Neural cell (in vitro differentiated cells): ENCODE measurements at regions not wholly inside any gene's neighbourhood (a gene's known extent, or its start where the extent isn't known, plus 50 kb on each side); places are given as distances from the start of the nearest gene placed in this dataset.
A peak's percentile ranks its signal among the peaks of the same experiment; 100 is the strongest.

ENCODE experiments used
- H2AFZ ChIP-seq: fragments of 200-600, 300-800 bp; sonication (generic), shearing (Covaris generic); 2 replicates; pipeline ENCODE4 v1.6.0; 2014; ENCODE audit warnings: low read depth, mild to moderate bottlenecking, antibody characterized with exemption, low read length, moderate library complexity
- H3F3A ChIP-seq: fragments of 200-600 bp; shearing (Covaris generic); 2 replicates; pipeline ENCODE4 v1.6.1; 2016; ENCODE audit warnings: mild to moderate bottlenecking, moderate library complexity, mixed read lengths, antibody characterized with exemption, low read length; ENCODE audit not compliant: insufficient read depth, poor library complexity, severe bottlenecking
- H3K27ac ChIP-seq: fragments of 200-600, 300-800 bp; sonication (generic), shearing (Covaris generic); 2 replicates; pipeline ENCODE4 v1.5.1; 2014; ENCODE audit warnings: mild to moderate bottlenecking, low read length, moderate library complexity
- H3K27me3 ChIP-seq: fragments of 300-800, 200-600 bp; sonication (generic), shearing (Covaris generic); 2 replicates; pipeline ENCODE4 v1.6.0; 2014; ENCODE audit warnings: mild to moderate bottlenecking, low read depth, low read length, moderate library complexity; ENCODE audit not compliant: insufficient read depth
- H3K36me3 ChIP-seq: fragments of 300-800, 200-600 bp; sonication (generic), shearing (Covaris generic); 2 replicates; pipeline ENCODE4 v1.5.1; 2014; ENCODE audit warnings: mild to moderate bottlenecking, antibody characterized with exemption, low read length, moderate library complexity; ENCODE audit not compliant: insufficient read depth
- H3K4me2 ChIP-seq: fragments of 300-800, 200-600 bp; sonication (generic), shearing (Covaris generic); 2 replicates; pipeline ENCODE4 v1.6.0; 2014; ENCODE audit warnings: mild to moderate bottlenecking, low read length
- H3K4me3 ChIP-seq: fragments of 300-800, 200-600 bp; sonication (generic), shearing (Covaris generic); 2 replicates; pipeline ENCODE4 v1.5.1; 2014; ENCODE audit warnings: mild to moderate bottlenecking, low read length, moderate library complexity
- H3K79me2 ChIP-seq: fragments of 200-600 bp; shearing (Covaris generic); replicated peaks from 2 replicates; pipeline ENCODE4 v1.6.0; 2014; ENCODE audit warnings: mild to moderate bottlenecking, low read length, moderate library complexity; ENCODE audit not compliant: insufficient read depth
- H3K9ac ChIP-seq: fragments of 300-800, 200-600 bp; sonication (generic), shearing (Covaris generic); 2 replicates; pipeline ENCODE4 v1.6.1; 2016; ENCODE audit warnings: mild to moderate bottlenecking, low read length, mixed read lengths
- H3K9me2 ChIP-seq: fragments of 200-600 bp; shearing (Covaris generic); 2 replicates; pipeline ENCODE4 v1.6.1; 2016; ENCODE audit warnings: mild to moderate bottlenecking, low read length, mixed read lengths; ENCODE audit not compliant: insufficient read depth
- H3K9me3 ChIP-seq: fragments of 200-600, 300-800 bp; sonication (generic), shearing (Covaris generic); 2 replicates; pipeline ENCODE4 v1.6.1; 2016; ENCODE audit warnings: mild to moderate bottlenecking, mixed run types, low read length, moderate library complexity, mixed read lengths
- H4K20me1 ChIP-seq: fragments of 200-600 bp; shearing (Covaris generic); 2 replicates; pipeline ENCODE4 v1.6.1; 2016; ENCODE audit warnings: mild to moderate bottlenecking, mixed run types; ENCODE audit not compliant: insufficient read depth
- CTCF ChIP-seq: fragments of 450-650 bp; IDR thresholded peaks from 2 replicates; pipeline ENCODE4 v1.5.1; 2014; ENCODE audit warnings: antibody characterized with exemption, mild to moderate bottlenecking, moderate library complexity; ENCODE audit not compliant: poor library complexity, severe bottlenecking
- EP300 ChIP-seq: fragments of 450-650 bp; conservative IDR thresholded peaks from 2 replicates; pipeline ENCODE4 v1.6.1; 2014; ENCODE audit warnings: antibody characterized with exemption, mild to moderate bottlenecking, moderate library complexity; ENCODE audit not compliant: poor library complexity, severe bottlenecking
- EZH2 ChIP-seq: fragments of 200-600, 300-800 bp; shearing (Covaris generic), sonication (generic); IDR thresholded peaks from 2 replicates; pipeline ENCODE4 v1.6.1; 2014; ENCODE audit warnings: antibody characterized with exemption, low read length, borderline replicate concordance, mild to moderate bottlenecking; ENCODE audit not compliant: insufficient read depth, poor library complexity, severe bottlenecking
- MXI1 ChIP-seq: fragments of 450-650 bp; conservative IDR thresholded peaks from 2 replicates; pipeline ENCODE4 v1.6.1; 2014; ENCODE audit warnings: antibody characterized with exemption, mild to moderate bottlenecking; ENCODE audit not compliant: poor library complexity, severe bottlenecking
- POLR2AphosphoS5 ChIP-seq: IDR thresholded peaks from 2 replicates; pipeline ENCODE4 v1.6.1; 2012
- RAD21 ChIP-seq: fragments of 450-650 bp; conservative IDR thresholded peaks from 2 replicates; pipeline ENCODE4 v1.6.1; 2014; ENCODE audit warnings: antibody characterized with exemption, mild to moderate bottlenecking, moderate library complexity
- REST ChIP-seq: IDR thresholded peaks from 2 replicates; pipeline ENCODE4 v1.6.1; 2012; ENCODE audit warnings: borderline replicate concordance
- SMC3 ChIP-seq: fragments of 450-650 bp; conservative IDR thresholded peaks from 2 replicates; pipeline ENCODE4 v1.6.1; 2014; ENCODE audit warnings: antibody characterized with exemption, mild to moderate bottlenecking, moderate library complexity; ENCODE audit not compliant: poor library complexity
- TAF1 ChIP-seq: IDR thresholded peaks from 2 replicates; pipeline ENCODE4 v1.6.1; 2012; ENCODE audit warnings: low read depth

- no peaks in the 10 kb centered on the region for H3K27me3 ChIP-seq
- no peak for TF ChIP-seq EZH2
- no peak for TF ChIP-seq POLR2AphosphoS5
- TF ChIP-seq EP300 = no peak
- no peak for TF ChIP-seq MXI1
- no peak for TF ChIP-seq TAF1
- no peak for TF ChIP-seq RAD21
- no peak for TF ChIP-seq CTCF
- TF ChIP-seq SMC3 = no peak
- no peaks in the 10 kb centered on the region for H4K20me1 ChIP-seq
- H3K79me2 ChIP-seq = no peaks in the 10 kb centered on the region
- H3K4me3 ChIP-seq = no peak overlapping the region
- no peak overlapping the region for H2AFZ ChIP-seq
- no peak overlapping the region for H3K9ac ChIP-seq
- H3K27ac ChIP-seq = no peak overlapping the region
- H3K9me3 ChIP-seq = no peaks in the 10 kb centered on the region
- H3K9me2 ChIP-seq = no peaks in the 10 kb centered on the region
- H3K4me2 ChIP-seq = no peak overlapping the region
- H3K36me3 ChIP-seq = no peaks in the 10 kb centered on the region
- H3F3A ChIP-seq = no peaks in the 10 kb centered on the region
Observed at GRCh38 chr5:112685386-112685785, 52.3 kb upstream of the APC start.

GRCh38 chr5:112685931-112686330, 51.8 kb upstream of the APC start:
- H3K4me2 ChIP-seq = no peak overlapping the region
- H3K9me2 ChIP-seq = no peaks in the 10 kb centered on the region
- H3F3A ChIP-seq = no peaks in the 10 kb centered on the region
- TF ChIP-seq POLR2AphosphoS5 = no peak
- no peak overlapping the region for H2AFZ ChIP-seq
- H3K36me3 ChIP-seq = no peaks in the 10 kb centered on the region
- no peaks in the 10 kb centered on the region for H3K79me2 ChIP-seq
- no peak overlapping the region for H3K4me3 ChIP-seq
- no peaks in the 10 kb centered on the region for H3K27me3 ChIP-seq
- no peak overlapping the region for H3K9ac ChIP-seq
- H4K20me1 ChIP-seq = no peaks in the 10 kb centered on the region
- no peaks in the 10 kb centered on the region for H3K9me3 ChIP-seq
- no peak overlapping the region for H3K27ac ChIP-seq

- Histone ChIP-seq H3K79me2 (no peaks in the 10 kb centered on the region), H3K4me2 (no peak overlapping the region), H3K27ac (no peak overlapping the region), H3K4me3 (no peak overlapping the region), H3F3A (no peaks in the 10 kb centered on the region), H3K9me3 (no peaks in the 10 kb centered on the region), H3K9me2 (no peaks in the 10 kb centered on the region), H4K20me1 (no peaks in the 10 kb centered on the region), H3K27me3 (no peaks in the 10 kb centered on the region), H3K9ac (no peak overlapping the region), H2AFZ (peak overlapping the region; percentile 14), H3K36me3 (no peaks in the 10 kb centered on the region)
- TF ChIP-seq POLR2AphosphoS5 = no peak
- no peak for TF ChIP-seq RAD21
- no peak for TF ChIP-seq REST
- TF ChIP-seq SMC3 = no peak
- no peak for TF ChIP-seq CTCF
- no peak for TF ChIP-seq TAF1
- TF ChIP-seq MXI1 = no peak
- no peak for TF ChIP-seq EP300
- TF ChIP-seq EZH2 = no peak
Observed at GRCh38 chr5:112686675-112687074, 51.0 kb upstream of the APC start.
